ENCODE measurements at regions not wholly inside any gene's neighbourhood (a gene's known extent, or its start where the extent isn't known, plus 50 kb on each side); places are given as distances from the start of the nearest gene placed in this dataset.

- TF ChIP-seq, protein P1, sequence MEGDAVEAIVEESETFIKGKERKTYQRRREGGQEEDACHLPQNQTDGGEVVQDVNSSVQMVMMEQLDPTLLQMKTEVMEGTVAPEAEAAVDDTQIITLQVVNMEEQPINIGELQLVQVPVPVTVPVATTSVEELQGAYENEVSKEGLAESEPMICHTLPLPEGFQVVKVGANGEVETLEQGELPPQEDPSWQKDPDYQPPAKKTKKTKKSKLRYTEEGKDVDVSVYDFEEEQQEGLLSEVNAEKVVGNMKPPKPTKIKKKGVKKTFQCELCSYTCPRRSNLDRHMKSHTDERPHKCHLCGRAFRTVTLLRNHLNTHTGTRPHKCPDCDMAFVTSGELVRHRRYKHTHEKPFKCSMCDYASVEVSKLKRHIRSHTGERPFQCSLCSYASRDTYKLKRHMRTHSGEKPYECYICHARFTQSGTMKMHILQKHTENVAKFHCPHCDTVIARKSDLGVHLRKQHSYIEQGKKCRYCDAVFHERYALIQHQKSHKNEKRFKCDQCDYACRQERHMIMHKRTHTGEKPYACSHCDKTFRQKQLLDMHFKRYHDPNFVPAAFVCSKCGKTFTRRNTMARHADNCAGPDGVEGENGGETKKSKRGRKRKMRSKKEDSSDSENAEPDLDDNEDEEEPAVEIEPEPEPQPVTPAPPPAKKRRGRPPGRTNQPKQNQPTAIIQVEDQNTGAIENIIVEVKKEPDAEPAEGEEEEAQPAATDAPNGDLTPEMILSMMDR (conservative IDR thresholded peaks at IDR 0.05) = no peak
- TF ChIP-seq ZFX (IDR thresholded peaks at IDR 0.05) = no peak
These were observed 573.1 kb downstream of the ZNF608 start for GRCh38 chr5:124173386-124173785.
